ENCODE measurements at regions not wholly inside any gene's neighbourhood (a gene's known extent, or its start where the extent isn't known, plus 50 kb on each side); places are given as distances from the start of the nearest gene placed in this dataset.

DNA sequence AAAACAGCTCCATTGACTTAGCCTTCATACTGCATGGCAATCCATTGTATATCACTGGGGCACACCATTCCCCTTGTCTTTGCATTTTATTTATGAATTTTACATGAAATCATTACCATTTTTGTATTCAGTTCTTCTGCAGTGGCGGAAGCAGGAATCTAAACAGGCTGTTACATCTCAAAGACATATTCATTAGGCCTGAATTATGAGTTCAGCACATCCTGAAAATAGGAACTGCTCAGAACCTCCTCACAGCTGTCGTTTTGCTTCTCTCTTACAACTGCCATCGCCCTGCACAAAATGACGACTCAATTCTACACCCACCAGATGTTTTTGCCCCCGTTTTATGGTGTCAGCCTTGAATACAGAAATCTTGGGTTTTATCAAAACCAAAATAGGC lies 474.4 kb upstream of the MAGEB18 start:
- TF ChIP-seq, protein P1, sequence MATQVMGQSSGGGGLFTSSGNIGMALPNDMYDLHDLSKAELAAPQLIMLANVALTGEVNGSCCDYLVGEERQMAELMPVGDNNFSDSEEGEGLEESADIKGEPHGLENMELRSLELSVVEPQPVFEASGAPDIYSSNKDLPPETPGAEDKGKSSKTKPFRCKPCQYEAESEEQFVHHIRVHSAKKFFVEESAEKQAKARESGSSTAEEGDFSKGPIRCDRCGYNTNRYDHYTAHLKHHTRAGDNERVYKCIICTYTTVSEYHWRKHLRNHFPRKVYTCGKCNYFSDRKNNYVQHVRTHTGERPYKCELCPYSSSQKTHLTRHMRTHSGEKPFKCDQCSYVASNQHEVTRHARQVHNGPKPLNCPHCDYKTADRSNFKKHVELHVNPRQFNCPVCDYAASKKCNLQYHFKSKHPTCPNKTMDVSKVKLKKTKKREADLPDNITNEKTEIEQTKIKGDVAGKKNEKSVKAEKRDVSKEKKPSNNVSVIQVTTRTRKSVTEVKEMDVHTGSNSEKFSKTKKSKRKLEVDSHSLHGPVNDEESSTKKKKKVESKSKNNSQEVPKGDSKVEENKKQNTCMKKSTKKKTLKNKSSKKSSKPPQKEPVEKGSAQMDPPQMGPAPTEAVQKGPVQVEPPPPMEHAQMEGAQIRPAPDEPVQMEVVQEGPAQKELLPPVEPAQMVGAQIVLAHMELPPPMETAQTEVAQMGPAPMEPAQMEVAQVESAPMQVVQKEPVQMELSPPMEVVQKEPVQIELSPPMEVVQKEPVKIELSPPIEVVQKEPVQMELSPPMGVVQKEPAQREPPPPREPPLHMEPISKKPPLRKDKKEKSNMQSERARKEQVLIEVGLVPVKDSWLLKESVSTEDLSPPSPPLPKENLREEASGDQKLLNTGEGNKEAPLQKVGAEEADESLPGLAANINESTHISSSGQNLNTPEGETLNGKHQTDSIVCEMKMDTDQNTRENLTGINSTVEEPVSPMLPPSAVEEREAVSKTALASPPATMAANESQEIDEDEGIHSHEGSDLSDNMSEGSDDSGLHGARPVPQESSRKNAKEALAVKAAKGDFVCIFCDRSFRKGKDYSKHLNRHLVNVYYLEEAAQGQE (IDR thresholded peaks at IDR 0.05; ENCODE audit: insufficient replicate concordance, low read depth) = no peak
- TF ChIP-seq, protein P2, sequence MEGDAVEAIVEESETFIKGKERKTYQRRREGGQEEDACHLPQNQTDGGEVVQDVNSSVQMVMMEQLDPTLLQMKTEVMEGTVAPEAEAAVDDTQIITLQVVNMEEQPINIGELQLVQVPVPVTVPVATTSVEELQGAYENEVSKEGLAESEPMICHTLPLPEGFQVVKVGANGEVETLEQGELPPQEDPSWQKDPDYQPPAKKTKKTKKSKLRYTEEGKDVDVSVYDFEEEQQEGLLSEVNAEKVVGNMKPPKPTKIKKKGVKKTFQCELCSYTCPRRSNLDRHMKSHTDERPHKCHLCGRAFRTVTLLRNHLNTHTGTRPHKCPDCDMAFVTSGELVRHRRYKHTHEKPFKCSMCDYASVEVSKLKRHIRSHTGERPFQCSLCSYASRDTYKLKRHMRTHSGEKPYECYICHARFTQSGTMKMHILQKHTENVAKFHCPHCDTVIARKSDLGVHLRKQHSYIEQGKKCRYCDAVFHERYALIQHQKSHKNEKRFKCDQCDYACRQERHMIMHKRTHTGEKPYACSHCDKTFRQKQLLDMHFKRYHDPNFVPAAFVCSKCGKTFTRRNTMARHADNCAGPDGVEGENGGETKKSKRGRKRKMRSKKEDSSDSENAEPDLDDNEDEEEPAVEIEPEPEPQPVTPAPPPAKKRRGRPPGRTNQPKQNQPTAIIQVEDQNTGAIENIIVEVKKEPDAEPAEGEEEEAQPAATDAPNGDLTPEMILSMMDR (IDR thresholded peaks at IDR 0.05; ENCODE audit: insufficient read depth, low read length) = no peak
- no peak for TF ChIP-seq POLR2AphosphoS5 (IDR thresholded peaks at IDR 0.05; ENCODE audit: low read depth)
- TF ChIP-seq SPI1 (IDR thresholded peaks at IDR 0.05; ENCODE audit: borderline replicate concordance, low read depth) = no peak
